ENCODE measurements at regions not wholly inside any gene's neighbourhood (a gene's known extent, or its start where the extent isn't known, plus 50 kb on each side); places are given as distances from the start of the nearest gene placed in this dataset.

DNA sequence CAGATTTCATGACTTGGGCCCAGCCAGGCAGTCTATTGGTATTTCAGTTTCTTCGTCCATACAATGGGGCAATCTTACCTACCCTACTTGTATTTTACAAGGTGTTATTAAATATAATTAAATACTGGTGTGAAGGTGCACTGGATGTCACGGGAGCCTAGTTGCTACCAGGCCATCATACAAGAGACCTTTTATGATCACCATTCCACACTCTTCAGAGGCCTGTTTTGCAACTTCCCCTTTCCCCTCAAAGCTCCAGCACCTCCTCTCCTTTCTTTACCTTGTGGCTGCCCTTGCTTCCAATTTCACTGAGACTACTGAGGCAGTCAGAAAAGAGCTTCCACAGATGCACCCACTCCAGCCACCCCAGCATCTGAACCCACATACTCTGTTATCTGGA is 93.8 kb upstream of the HELT start:
- no peaks in the 10 kb centered on the region for H3K27me3 ChIP-seq
- H3K4me1 ChIP-seq = no peaks in the 10 kb centered on the region
- no peak overlapping the region for H3K27ac ChIP-seq
- TF ChIP-seq POLR2AphosphoS5 (IDR thresholded peaks at IDR 0.05) = no peak
- TF ChIP-seq, protein P1, sequence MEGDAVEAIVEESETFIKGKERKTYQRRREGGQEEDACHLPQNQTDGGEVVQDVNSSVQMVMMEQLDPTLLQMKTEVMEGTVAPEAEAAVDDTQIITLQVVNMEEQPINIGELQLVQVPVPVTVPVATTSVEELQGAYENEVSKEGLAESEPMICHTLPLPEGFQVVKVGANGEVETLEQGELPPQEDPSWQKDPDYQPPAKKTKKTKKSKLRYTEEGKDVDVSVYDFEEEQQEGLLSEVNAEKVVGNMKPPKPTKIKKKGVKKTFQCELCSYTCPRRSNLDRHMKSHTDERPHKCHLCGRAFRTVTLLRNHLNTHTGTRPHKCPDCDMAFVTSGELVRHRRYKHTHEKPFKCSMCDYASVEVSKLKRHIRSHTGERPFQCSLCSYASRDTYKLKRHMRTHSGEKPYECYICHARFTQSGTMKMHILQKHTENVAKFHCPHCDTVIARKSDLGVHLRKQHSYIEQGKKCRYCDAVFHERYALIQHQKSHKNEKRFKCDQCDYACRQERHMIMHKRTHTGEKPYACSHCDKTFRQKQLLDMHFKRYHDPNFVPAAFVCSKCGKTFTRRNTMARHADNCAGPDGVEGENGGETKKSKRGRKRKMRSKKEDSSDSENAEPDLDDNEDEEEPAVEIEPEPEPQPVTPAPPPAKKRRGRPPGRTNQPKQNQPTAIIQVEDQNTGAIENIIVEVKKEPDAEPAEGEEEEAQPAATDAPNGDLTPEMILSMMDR (IDR thresholded peaks at IDR 0.05) = no peak
- no peak for TF ChIP-seq POLR2A (IDR thresholded peaks at IDR 0.05)
- no peak for TF ChIP-seq EP300 (IDR thresholded peaks at IDR 0.05)
- H3K9me3 ChIP-seq = no peaks in the 10 kb centered on the region
- no peaks in the 10 kb centered on the region for H3K36me3 ChIP-seq
- no peak overlapping the region for H3K4me3 ChIP-seq
- no peak for DNase-seq (ENCODE audit: low spot score in 2 of 2)
- 81% methylated on average over 2 of the region's 2 CpGs for whole genome bisulfite sequencing

DNA sequence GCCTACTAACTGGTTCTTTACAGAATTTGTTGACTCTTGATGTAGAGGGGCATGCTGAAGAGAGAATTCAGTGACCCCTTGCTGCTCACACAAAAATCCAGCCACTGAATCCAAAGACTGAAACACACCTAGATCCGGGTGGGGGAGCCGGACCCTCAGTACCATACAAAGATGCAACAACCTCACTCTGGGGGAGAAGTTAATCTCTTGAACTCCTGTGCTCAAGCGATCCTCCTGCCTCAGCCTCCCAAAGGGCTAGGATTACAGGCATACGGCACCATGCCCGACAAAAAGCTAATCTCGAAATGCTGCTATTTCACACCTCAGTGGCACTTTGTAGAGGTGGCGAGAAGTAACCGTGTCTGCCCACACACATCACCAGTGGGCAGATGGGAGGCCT is 88.8 kb upstream of the HELT start:
- H3K27ac ChIP-seq = no peak overlapping the region
- 96% methylated on average over 8 of the region's 8 CpGs for WGBS

DNA sequence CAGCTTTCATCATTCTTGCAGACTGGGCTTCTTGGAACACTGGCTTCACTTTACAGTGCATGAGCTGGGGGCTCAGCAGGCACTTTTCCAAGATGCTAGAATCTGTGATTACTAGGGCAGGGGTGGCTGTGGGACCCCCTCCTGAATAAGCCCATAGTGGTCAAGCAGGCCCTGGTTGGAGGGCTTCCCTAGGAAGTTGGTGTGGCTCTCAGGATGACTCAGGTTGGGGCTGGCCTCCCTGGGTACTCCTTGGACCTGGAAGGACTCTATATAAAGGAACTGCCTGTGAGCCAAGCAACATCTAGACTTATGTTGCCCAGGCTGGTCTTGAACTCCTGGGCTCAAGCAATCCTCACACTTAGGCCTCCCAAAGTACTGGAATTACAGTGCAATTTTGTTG is 88.3 kb upstream of the HELT start:
- DNase-seq (ENCODE audit: low spot score in 2 of 2) = no peak

More for the DNA sequence above, 88.8 kb upstream of the HELT start:
- peaks cover 5% of the 10 kb centered on the region for H3K27me3 ChIP-seq
- H3K36me3 ChIP-seq = no peaks in the 10 kb centered on the region
- no peak for DNase-seq (ENCODE audit: low spot score in 2 of 2)
- H3K4me3 ChIP-seq = no peak overlapping the region
- H3K9me3 ChIP-seq = no peaks in the 10 kb centered on the region
- no peak for TF ChIP-seq POLR2A (IDR thresholded peaks at IDR 0.05)
- H3K4me1 ChIP-seq = no peaks in the 10 kb centered on the region

GRCh38 chr4:184932343-184932742 is 85.9 kb upstream of the HELT start:
- peaks cover 5% of the 10 kb centered on the region for H3K27me3 ChIP-seq

More for the DNA sequence above, 88.3 kb upstream of the HELT start:
- Histone ChIP-seq H3K4me3 (no peak overlapping the region), H3K9me3 (no peaks in the 10 kb centered on the region), H3K4me1 (no peaks in the 10 kb centered on the region), H3K27ac (no peak overlapping the region), H3K36me3 (no peaks in the 10 kb centered on the region), H3K27me3 (peaks cover 5% of the 10 kb centered on the region)
- no peak for TF ChIP-seq POLR2AphosphoS5 (IDR thresholded peaks at IDR 0.05)

GRCh38 chr4:184933311-184933710 is 85.0 kb upstream of the HELT start:
- DNase-seq (ENCODE audit: low spot score in 2 of 2) = no peak
- H3K4me1 ChIP-seq = no peaks in the 10 kb centered on the region
- H3K36me3 ChIP-seq = no peaks in the 10 kb centered on the region
- H3K9me3 ChIP-seq = no peaks in the 10 kb centered on the region
- no peak overlapping the region for H3K4me3 ChIP-seq
- H3K27me3 ChIP-seq = peaks cover 5% of the 10 kb centered on the region
- H3K27ac ChIP-seq = no peak overlapping the region
- TF ChIP-seq, protein P1 (IDR thresholded peaks at IDR 0.05) = no peak
- TF ChIP-seq EP300 (IDR thresholded peaks at IDR 0.05) = no peak
- TF ChIP-seq POLR2A (IDR thresholded peaks at IDR 0.05) = no peak
- no peak for TF ChIP-seq POLR2AphosphoS5 (IDR thresholded peaks at IDR 0.05)
- WGBS = 50% methylated on average over 1 of the region's 1 CpG

More at GRCh38 chr4:184932343-184932742, 85.9 kb upstream of the HELT start:
- Histone ChIP-seq H3K27ac (no peak overlapping the region), H3K9me3 (no peaks in the 10 kb centered on the region), H3K4me3 (no peak overlapping the region), H3K4me1 (no peaks in the 10 kb centered on the region), H3K36me3 (no peaks in the 10 kb centered on the region)
- 52% methylated on average over 7 of the region's 7 CpGs for WGBS
- TF ChIP-seq POLR2A (IDR thresholded peaks at IDR 0.05) = no peak
- TF ChIP-seq, protein P1 (IDR thresholded peaks at IDR 0.05) = no peak
- TF ChIP-seq POLR2AphosphoS5 (IDR thresholded peaks at IDR 0.05) = no peak
- no peak for TF ChIP-seq EP300 (IDR thresholded peaks at IDR 0.05)
- DNase-seq (ENCODE audit: low spot score in 2 of 2) = no peak

DNA sequence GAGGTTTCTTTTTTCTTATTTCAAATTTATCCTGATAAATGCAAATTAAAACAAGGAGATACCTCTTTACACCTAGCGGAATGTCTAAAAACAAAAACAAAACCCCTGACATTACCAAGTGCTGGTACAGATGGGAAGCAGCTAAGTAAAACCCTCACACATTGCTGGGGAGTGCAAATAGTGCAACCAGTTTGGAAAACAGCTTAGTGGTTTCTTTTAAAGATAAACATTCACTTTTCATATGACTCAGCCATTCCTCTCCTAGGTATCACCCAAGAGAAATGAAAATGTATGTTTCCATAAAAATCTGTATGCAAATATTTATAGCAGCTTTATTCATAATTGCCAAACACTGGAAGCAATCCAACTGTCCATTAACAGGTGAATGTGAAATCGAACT is 84.1 kb upstream of the HELT start:
- WGBS = 75% methylated on average over 2 of the region's 2 CpGs
- Histone ChIP-seq H3K27me3 (peaks cover 5% of the 10 kb centered on the region), H3K9me3 (no peaks in the 10 kb centered on the region), H3K4me1 (no peaks in the 10 kb centered on the region), H3K4me3 (no peak overlapping the region), H3K36me3 (no peaks in the 10 kb centered on the region), H3K27ac (no peak overlapping the region)
- TF ChIP-seq POLR2A (IDR thresholded peaks at IDR 0.05) (no peak), POLR2AphosphoS5 (IDR thresholded peaks at IDR 0.05) (no peak), EP300 (IDR thresholded peaks at IDR 0.05) (no peak)
- TF ChIP-seq, protein P1 (IDR thresholded peaks at IDR 0.05) = no peak
- DNase-seq (ENCODE audit: low spot score in 2 of 2) = no peak
